GM19468 (cell line): ENCODE measurements at regions not wholly inside any gene's neighbourhood (a gene's known extent, or its start where the extent isn't known, plus 50 kb on each side); places are given as distances from the start of the nearest gene placed in this dataset.

Experiments used
- ATAC-seq: cut with Tn5 transposase; IDR thresholded peaks from one replicate; pipeline ENCODE4 v1.9.1; 2021; ENCODE audit warnings: mild to moderate bottlenecking, moderate library complexity, moderate number of reproducible peaks; ENCODE audit not compliant: unreplicated experiment; ENCODE audit errors: extremely low read depth

DNA sequence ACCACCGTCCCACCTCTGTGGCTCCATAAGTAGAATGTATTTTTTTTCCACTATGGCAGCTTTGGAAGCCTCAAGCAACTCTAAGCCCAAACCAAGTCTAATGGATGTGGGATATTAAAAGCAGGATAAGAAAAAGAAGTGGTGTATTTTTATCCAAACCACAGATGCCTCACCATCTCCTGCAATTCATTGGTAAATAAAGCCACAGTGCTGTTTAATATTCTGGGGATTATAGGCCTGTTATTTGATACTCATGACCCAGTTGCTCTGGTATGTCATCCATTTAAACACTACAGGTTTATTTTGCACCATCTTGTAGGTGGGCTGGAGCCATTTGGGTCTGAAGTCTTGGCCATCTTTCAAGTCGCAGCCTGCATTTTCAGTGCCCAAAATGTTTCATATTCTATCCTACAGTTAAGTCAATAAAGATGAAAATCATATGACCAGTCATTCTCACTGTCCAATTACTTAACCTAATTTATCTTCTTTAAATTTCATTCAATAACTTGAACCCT lies 279.5 kb upstream of the EPHA4 start:
- ATAC-seq = no peak

- no peak for ATAC-seq
Observed at GRCh38 chr2:221850076-221850475, 278.0 kb upstream of the EPHA4 start.

DNA sequence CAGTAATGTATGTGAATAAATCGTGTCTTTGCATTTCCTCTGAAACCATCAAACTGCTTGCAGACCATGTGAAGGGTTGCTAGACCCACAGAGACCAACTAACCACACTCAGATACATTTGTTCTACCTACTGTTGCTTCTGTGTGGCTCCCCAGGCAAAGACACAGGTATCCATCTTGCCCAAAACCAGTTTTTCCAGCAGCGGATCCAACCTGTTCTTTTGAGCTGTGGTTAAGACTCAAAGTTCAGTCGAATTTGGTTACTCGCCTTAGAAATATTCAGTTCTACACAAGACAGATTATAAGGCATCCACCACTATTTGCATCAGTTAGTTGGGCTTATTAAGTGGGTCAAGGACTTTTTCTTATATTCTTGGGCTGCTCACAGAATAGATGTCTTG lies 276.2 kb upstream of the EPHA4 start:
- ATAC-seq = no peak

GRCh38 chr2:221845021-221845365 lies 272.9 kb upstream of the EPHA4 start:
- ATAC-seq = no peak

DNA sequence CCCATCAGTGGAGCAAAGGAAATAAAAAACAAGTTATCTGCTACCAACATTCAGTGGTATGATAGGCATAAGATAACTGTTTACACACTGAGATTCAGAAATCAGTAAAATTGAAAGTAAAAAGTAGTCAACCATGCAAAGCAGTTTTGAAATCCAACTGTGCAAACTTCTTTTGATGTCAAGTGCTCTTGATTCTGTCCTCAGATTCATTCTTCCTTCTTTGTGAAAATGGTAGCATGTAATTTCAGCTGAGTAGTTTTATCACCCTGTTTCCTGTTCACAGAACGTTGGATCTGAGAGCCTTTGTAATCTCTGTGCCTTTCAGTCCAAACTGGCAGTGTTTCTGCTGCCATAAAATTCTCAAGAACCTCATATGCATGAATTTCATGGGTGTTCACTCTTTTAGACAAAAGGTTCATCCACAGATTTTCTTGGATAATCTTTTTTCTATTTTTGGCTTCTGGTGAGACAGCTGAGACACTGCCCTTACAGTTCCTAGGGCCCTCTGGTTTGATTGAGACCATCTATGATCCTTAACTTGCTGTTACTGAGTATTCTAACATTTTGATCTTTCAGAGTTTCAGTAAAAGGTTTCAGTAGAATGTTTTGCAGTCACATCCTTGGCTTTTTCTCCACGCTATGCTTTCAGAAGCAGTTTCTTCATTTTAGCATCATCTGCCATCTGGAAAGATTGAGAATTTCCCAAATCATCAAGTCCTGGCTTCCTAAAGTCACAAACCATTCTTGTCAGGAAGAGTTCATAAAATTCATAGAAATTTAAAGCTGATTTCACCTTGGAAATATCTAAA lies 272.3 kb upstream of the EPHA4 start:
- no peak for ATAC-seq

- no peak for ATAC-seq
Observed at GRCh38 chr2:221836095-221836494, 264.0 kb upstream of the EPHA4 start.

DNA sequence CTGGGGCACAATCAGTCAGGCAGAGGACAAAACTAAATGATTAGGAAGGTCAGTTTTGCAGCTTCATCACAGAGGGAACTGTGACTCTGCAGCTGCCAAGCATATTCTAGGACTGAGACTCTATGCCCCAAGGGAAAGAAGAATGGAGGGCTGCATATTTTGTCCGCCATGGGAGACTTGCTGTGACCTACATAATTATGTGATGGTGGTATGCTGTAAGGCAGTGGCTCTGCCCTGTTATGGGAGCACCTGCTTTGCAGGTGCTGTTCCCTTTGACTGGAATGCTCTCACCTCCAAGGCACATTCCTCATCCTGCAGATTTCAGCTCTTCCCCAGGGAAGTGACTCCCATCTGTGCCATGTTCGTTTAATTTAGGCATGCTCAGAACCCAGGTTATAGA lies 261.9 kb upstream of the EPHA4 start:
- no peak for ATAC-seq

DNA sequence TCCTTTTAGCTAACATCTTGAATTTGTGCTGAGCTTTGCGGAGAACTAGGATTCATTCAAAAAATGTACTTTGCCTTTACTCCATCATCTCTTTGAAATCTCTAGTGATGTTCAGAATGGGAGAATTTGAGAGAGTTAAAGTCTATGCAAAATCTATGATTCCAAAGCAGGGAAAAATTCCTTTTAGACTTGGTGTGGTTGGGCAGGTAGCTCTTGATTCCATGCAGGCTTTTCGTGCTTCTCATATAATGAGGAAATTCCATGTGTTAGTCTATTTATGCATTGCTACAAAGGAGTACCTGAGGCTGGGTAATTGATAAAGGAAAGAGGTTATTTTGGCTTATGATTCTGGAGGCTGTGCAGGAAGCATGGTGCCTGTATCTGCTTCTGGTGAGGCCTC lies 258.9 kb upstream of the EPHA4 start:
- ATAC-seq = no peak

GRCh38 chr2:221822416-221822815 lies 250.3 kb upstream of the EPHA4 start:
- no peak for ATAC-seq

- ATAC-seq = no peak
Observed at GRCh38 chr2:221818616-221819320, 246.7 kb upstream of the EPHA4 start.

DNA sequence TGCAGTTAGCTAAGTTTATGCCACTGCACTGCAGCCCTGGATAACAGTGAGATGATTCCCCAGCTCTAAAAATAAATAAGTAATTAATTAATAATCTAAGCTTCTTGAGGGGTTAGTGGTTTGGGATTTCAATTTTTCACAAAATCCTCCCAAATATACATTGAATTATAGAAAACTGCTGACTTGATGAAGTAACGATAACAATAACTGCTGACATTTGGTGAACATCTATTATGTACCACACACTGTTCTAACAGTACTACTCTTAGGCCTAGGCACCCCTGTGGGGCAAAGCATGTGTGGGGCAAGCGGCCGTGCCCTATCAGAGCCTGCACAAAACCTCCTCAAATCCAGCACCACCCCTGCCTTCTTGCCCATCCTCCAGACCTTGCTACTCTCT lies 245.8 kb upstream of the EPHA4 start:
- no peak for ATAC-seq

DNA sequence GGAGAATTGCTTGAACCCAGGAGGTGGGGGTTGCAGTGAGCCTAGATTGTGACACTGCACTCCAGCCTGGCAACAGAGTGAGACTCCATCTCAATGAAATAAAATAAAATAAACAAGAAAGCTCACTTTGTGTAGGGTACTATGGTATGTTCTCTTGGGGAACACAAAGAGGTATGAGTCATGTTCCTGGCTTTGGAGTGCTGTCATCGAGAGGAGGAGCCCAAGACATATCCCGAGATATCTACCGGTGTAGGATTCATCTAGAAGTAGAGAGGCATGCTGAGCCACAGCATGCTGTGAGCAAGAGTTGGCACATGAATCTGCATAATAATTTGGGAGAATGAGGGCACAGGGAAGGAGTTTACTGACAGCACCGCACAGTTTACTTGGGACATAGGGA lies 244.9 kb upstream of the EPHA4 start:
- no peak for ATAC-seq

DNA sequence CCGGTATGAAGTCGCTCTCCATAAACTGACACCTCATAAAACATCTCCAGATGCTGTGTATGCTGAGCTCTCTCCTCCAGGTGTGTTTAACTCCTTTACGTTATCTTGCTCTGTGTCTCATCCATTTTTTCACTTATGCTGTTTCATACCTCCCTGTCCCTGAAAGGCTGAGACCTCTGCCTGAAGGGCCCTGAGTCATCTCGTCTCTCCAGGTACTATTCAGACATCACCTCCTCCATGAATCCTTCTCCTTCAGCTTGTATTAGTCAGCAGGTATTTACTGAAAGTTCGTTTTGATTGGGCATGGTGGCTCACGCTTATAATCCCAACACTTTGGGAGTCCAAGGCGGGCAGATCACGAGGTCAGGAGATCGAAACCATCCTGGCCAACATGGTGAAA lies 244.5 kb upstream of the EPHA4 start:
- ATAC-seq = no peak

DNA sequence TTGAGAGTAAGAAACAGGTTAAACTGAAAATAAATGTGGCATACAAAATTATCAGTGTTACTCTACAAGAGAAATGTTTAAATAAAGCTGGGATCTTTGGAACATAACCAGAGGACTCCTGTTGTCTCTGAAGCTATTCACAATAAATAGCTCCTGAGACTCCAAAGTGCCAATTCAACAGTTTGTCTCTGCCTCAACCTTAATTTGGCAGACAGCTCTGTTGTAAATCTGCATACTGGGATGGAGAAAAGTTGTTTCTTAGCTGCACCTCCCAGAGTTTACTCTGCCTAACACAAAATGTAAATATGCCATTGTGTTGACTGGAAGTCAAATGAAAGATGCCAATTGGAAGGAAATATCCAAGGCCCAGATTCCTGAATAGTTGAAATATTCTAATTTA lies 238.5 kb upstream of the EPHA4 start:
- ATAC-seq = no peak

DNA sequence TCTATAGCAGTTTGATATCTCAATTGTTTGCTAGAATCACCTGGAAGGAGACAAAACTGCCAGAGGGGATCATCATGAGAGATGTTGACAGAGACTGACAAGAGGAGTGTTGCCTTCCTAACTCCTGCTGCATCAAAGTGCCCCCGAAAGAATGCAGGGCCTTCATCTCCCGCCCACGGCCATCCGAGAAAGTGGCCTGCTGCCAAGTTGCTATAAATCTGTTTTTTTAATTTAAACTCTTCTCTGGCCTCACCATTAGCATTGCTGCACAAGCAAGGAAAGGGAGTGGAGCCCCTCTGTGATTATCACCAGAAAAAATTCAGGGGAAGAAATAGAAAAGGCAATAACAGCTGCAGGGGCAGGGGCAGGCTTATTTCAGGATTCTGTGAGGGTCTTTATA lies 238.1 kb upstream of the EPHA4 start:
- ATAC-seq = no peak

GRCh38 chr2:221808488-221808887 lies 236.4 kb upstream of the EPHA4 start:
- no peak for ATAC-seq

DNA sequence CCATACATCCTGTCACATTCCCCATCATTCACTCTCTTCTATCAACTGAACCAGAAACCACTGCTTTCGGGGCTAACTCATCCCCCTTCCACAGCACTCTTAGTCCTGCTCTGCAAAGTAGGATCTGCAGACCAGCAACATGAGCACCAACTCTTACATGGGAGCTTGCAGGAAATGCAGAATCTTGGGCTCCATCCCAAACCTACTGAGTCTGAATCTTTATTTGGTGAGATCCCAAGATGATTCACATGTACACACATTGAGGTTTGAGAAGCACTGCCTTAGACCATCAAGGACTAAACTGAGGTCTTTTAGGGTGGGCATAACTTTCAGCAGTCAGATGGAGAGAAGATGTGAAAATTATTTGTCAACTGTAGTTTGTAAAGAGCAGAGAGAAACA lies 235.6 kb upstream of the EPHA4 start:
- ATAC-seq = no peak

- no peak for ATAC-seq
Observed at GRCh38 chr2:221802089-221802488, 230.0 kb upstream of the EPHA4 start.

GRCh38 chr2:221792971-221793521 lies 220.9 kb upstream of the EPHA4 start:
- no peak for ATAC-seq

DNA sequence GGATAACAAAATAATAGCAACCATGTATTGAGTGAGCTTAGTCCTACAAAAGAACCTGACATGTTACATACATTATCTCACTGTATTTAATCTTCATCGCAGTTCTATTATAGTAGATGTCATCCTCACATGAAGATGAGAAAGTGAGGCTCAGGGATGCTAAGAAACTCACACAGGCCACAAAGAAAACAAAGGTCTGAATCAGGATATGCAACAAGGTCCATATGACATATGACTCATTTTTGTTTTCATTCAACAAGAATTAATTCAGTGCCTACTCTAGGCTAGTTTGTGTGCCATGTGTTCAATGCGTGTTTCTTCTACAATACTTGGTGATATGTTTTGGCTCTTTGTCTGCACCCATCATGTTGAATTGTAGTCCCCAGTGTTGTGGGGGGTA lies 219.7 kb upstream of the EPHA4 start:
- ATAC-seq = no peak

DNA sequence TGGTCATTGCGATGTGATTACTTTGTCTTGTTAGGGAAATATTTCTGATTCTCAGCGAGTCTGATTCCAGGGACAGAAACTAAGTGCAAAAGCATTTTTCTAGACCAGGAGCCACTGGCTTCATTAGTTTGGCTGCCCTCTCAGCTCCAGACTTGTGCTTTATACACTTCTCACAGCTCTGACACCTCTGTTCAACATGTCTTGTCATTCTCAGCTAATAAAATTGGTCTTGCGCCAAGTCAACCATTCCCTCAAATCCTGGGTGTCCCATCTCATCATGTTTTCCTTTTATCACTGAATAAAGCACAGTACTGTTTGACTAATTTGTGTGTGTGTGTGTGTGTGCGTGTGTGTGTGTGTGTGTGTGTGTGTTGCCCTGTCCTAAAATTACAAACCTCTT lies 215.5 kb upstream of the EPHA4 start:
- ATAC-seq = no peak
